Body of pancreas (tissue), 4 donors: ENCODE measurements at regions not wholly inside any gene's neighbourhood (a gene's known extent, or its start where the extent isn't known, plus 50 kb on each side); places are given as distances from the start of the nearest gene placed in this dataset.

Experiments
- ATAC-seq: fragments of 150-250 bp; one replicate; pipeline ENCODE4 v1.9.1; 2016
- DNase-seq, 4 donors: peaks; one replicate each; pipeline ENCODE4 v3.0.0-alpha.2; 2019
- H3K27ac ChIP-seq, 4 donors: fragments of 200-600 bp; sonication (generic); 1 replicate in 3 of 4; 2 replicates in 1 of 4; pipeline versions ENCODE4 v1.5.1 to v1.6.1; 2016 to 2019; ENCODE audit warnings: mild to moderate bottlenecking in 1 of 4, mixed read lengths in 1 of 4, moderate library complexity in 1 of 4
- H3K27me3 ChIP-seq, 2 donors: fragments of 200-600 bp; sonication (generic); one replicate each; pipeline ENCODE4 v1.6.0; 2016; ENCODE audit warnings: mild to moderate bottlenecking in 1 of 2
- H3K36me3 ChIP-seq, 2 donors: fragments of 200-600 bp; sonication (generic); replicated peaks in 1 of 2; 2 replicates each; pipeline ENCODE4 v1.5.1; 2016; ENCODE audit warnings: low read depth in 2 of 2; ENCODE audit not compliant: insufficient read depth in 1 of 2
- H3K4me1 ChIP-seq: fragments of 200-600 bp; sonication (generic); one replicate; pipeline ENCODE4 v1.6.0; 2016
- H3K4me3 ChIP-seq, 2 donors: fragments of 200-600 bp; sonication (generic); 1 replicate in 1 of 2; 2 replicates in 1 of 2; pipeline ENCODE4 v1.5.1; 2016 to 2019
- H3K9me3 ChIP-seq, 3 donors: fragments of 200-600 bp; sonication (generic); 1 replicate in 2 of 3; 2 replicates in 1 of 3; pipeline ENCODE4 v1.5.1; 2016
- CTCF ChIP-seq, 7 experiments: fragments of 450-650 bp in 4 of 7; fragments of 200-600 bp in 3 of 7; sonication (generic) in 3 of 7; IDR thresholded peaks; one replicate each; pipeline ENCODE4 v1.5.1; 2016 to 2019; ENCODE audit warnings: antibody characterized with exemption in 7 of 7
- POLR2A ChIP-seq, 3 donors: fragments of 450-650 bp; IDR thresholded peaks; one replicate each; pipeline ENCODE4 v1.6.1; 2016; ENCODE audit warnings: antibody characterized with exemption in 3 of 3, mild to moderate bottlenecking in 2 of 3
- WGBS, 2 donors: methylation state at CpG; one replicate each; pipeline ENCODE4 v1.1.5; 2017; 5-methylcytosine and 5-hydroxymethylcytosine counted together
- intact Hi-C: fragments of 100-400 bp; cut with DNase I; formaldehyde crosslinking; loops from one replicate; pipeline ENCODE4 v1.15.1; 2023

GRCh38 chr11:31910950-31911576, 99.9 kb upstream of the PAX6 start:
- DNase-seq (no peak), ATAC-seq (no peak)
- no peaks in the 10 kb centered on the region for H3K4me1 ChIP-seq
- no peaks in the 10 kb centered on the region for H3K36me3 ChIP-seq
- 60 to 62% methylated on average over 1 of the region's 1 CpG for WGBS, 2 donors
- intact Hi-C loops, result no loop called here
- H3K27ac ChIP-seq, result no peak overlapping the region
- no peak overlapping the region for H3K4me3 ChIP-seq
- H3K9me3 ChIP-seq, result no peaks in the 10 kb centered on the region
- TF ChIP-seq CTCF (IDR thresholded peaks at IDR 0.05) (no peak), POLR2A (IDR thresholded peaks at IDR 0.05) (no peak)
- H3K27me3 ChIP-seq, result no peaks in the 10 kb centered on the region

- intact Hi-C loops, result no loop called here
- Histone ChIP-seq H3K4me1 (no peaks in the 10 kb centered on the region), H3K4me3 (no peak overlapping the region), H3K9me3 (no peaks in the 10 kb centered on the region), H3K27ac (no peak overlapping the region), H3K36me3 (no peaks in the 10 kb centered on the region), H3K27me3 (no peaks in the 10 kb centered on the region)
- WGBS, 2 donors, result 63 to 64% methylated on average over 13 to 14 of the region's 14 CpGs
- no peak for TF ChIP-seq CTCF (IDR thresholded peaks at IDR 0.05)
- TF ChIP-seq POLR2A (IDR thresholded peaks at IDR 0.05), result no peak
- DNase-seq (no peak), ATAC-seq (no peak)
Measured at GRCh38 chr11:31903225-31904074, 92.3 kb upstream of the PAX6 start.

GRCh38 chr11:31902706-31903105, 91.6 kb upstream of the PAX6 start:
- TF ChIP-seq POLR2A (IDR thresholded peaks at IDR 0.05), result no peak
- no peak for TF ChIP-seq CTCF (IDR thresholded peaks at IDR 0.05)
- Histone ChIP-seq H3K27ac (no peak overlapping the region), H3K9me3 (no peaks in the 10 kb centered on the region), H3K36me3 (no peaks in the 10 kb centered on the region), H3K4me3 (no peak overlapping the region), H3K4me1 (no peaks in the 10 kb centered on the region), H3K27me3 (no peaks in the 10 kb centered on the region)
- intact Hi-C loops, result no loop called here
- WGBS, 2 donors, result 64 to 76% methylated on average over 5 of the region's 5 CpGs
- no peak for ATAC-seq
- DNase-seq, result no peak

GRCh38 chr11:31895926-31896325, 84.8 kb upstream of the PAX6 start:
- no peaks in the 10 kb centered on the region for H3K27me3 ChIP-seq
- no peak overlapping the region for H3K4me3 ChIP-seq
- intact Hi-C loops, result no loop called here
- no peaks in the 10 kb centered on the region for H3K36me3 ChIP-seq
- no peak for DNase-seq
- H3K9me3 ChIP-seq, result no peaks in the 10 kb centered on the region
- no peak overlapping the region for H3K27ac ChIP-seq
- no peaks in the 10 kb centered on the region for H3K4me1 ChIP-seq
- TF ChIP-seq POLR2A (IDR thresholded peaks at IDR 0.05), result no peak
- no peak for TF ChIP-seq CTCF (IDR thresholded peaks at IDR 0.05)
- ATAC-seq, result no peak
- WGBS, 2 donors, result 76 to 95% methylated on average over 1 of the region's 1 CpG
